ENCODE measurements at regions not wholly inside any gene's neighbourhood (a gene's known extent, or its start where the extent isn't known, plus 50 kb on each side); places are given as distances from the start of the nearest gene placed in this dataset.

- TF ChIP-seq CTCF (IDR thresholded peaks at IDR 0.05; ENCODE audit: low read depth, low read length), result no peak
Observed at GRCh38 chr17:27069842-27070508, 223.9 kb upstream of the WSB1 start.

GRCh38 chr17:27070836-27071235, 223.1 kb upstream of the WSB1 start:
- DNase-seq (ENCODE audit: low read depth in 2 of 2), result no peak
- no peak overlapping the region for H3K4me3 ChIP-seq (replicated peaks in 1 of 2; ENCODE audit: low read depth in 2 of 2, low read length in 2 of 2)
- TF ChIP-seq CTCF (IDR thresholded peaks at IDR 0.05; ENCODE audit: low read depth, low read length), result no peak

More at GRCh38 chr17:27069842-27070508, 223.9 kb upstream of the WSB1 start:
- H3K4me3 ChIP-seq (replicated peaks in 1 of 2; ENCODE audit: low read depth in 2 of 2, low read length in 2 of 2), result no peak overlapping the region
- DNase-seq (ENCODE audit: low read depth in 2 of 2), result no peak

- TF ChIP-seq CTCF (IDR thresholded peaks at IDR 0.05; ENCODE audit: low read depth, low read length), result no peak
- no peak for DNase-seq (ENCODE audit: low read depth in 2 of 2)
- no peak overlapping the region for H3K4me3 ChIP-seq (replicated peaks in 1 of 2; ENCODE audit: low read depth in 2 of 2, low read length in 2 of 2)
Observed at GRCh38 chr17:27072885-27073284, 221.0 kb upstream of the WSB1 start.

GRCh38 chr17:27076814-27077213, 217.1 kb upstream of the WSB1 start:
- no peak for DNase-seq (ENCODE audit: low read depth in 2 of 2)
- TF ChIP-seq CTCF (IDR thresholded peaks at IDR 0.05; ENCODE audit: low read depth, low read length), result no peak

GRCh38 chr17:27078296-27078695, 215.6 kb upstream of the WSB1 start:
- H3K4me3 ChIP-seq (replicated peaks in 1 of 2; ENCODE audit: low read depth in 2 of 2, low read length in 2 of 2), result no peak overlapping the region
- TF ChIP-seq CTCF (IDR thresholded peaks at IDR 0.05; ENCODE audit: low read depth, low read length), result no peak
- no peak for DNase-seq (ENCODE audit: low read depth in 2 of 2)

More at GRCh38 chr17:27076814-27077213, 217.1 kb upstream of the WSB1 start:
- no peak overlapping the region for H3K4me3 ChIP-seq (replicated peaks in 1 of 2; ENCODE audit: low read depth in 2 of 2, low read length in 2 of 2)

GRCh38 chr17:27079660-27080059, 214.3 kb upstream of the WSB1 start:
- TF ChIP-seq CTCF (IDR thresholded peaks at IDR 0.05; ENCODE audit: low read depth, low read length), result no peak
- H3K4me3 ChIP-seq (replicated peaks in 1 of 2; ENCODE audit: low read depth in 2 of 2, low read length in 2 of 2), result no peak overlapping the region
- no peak for DNase-seq (ENCODE audit: low read depth in 2 of 2)

Data from cardiac fibroblast (primary cell).